Naive thymus-derived CD4-positive, alpha-beta T cell (primary cell): ENCODE measurements at regions not wholly inside any gene's neighbourhood (a gene's known extent, or its start where the extent isn't known, plus 50 kb on each side); places are given as distances from the start of the nearest gene placed in this dataset.

Experiments
- ATAC-seq: fragments of 150-1000 bp; cut with Tn5 transposase; 2 replicates; pipeline ENCODE4 v1.10.0; 2021; ENCODE audit warnings: mild to moderate bottlenecking, moderate library complexity
- CTCF ChIA-PET: fragments of 350-600 bp; sonication (Branson Sonifier 250); formaldehyde crosslinking; loops from one replicate; lab custom pipeline; 2021; ENCODE audit warnings: antibody characterized with exemption; lab: Charles Lee
- POLR2A ChIA-PET: fragments of 350-600 bp; sonication (Branson Sonifier 250); formaldehyde crosslinking; loops from one replicate; lab custom pipeline; 2021; ENCODE audit warnings: antibody characterized with exemption, inconsistent platforms; lab: Charles Lee
- DNase-seq, 9 donors: peaks; one replicate each; pipeline versions ENCODE4 v3.0.0 to v3.0.0-alpha.2; 2020 to 2022; ENCODE audit warnings: mixed read lengths in 1 of 9
- H3K27ac ChIP-seq: one replicate; pipeline ENCODE4 v1.7.0; 2013; ENCODE audit warnings: mild to moderate bottlenecking, low read depth, low read length, moderate library complexity
- H3K27me3 ChIP-seq, 2 donors: one replicate each; pipeline ENCODE4 v1.7.0; 2013; ENCODE audit warnings: low read length in 2 of 2, mild to moderate bottlenecking in 2 of 2, moderate library complexity in 2 of 2; ENCODE audit not compliant: control insufficient read depth in 2 of 2, insufficient read depth in 2 of 2
- H3K36me3 ChIP-seq, 3 experiments: 1 replicate in 2 of 3; 2 replicates in 1 of 3; pipeline ENCODE4 v1.7.0; 2013; ENCODE audit warnings: low read length in 3 of 3, mild to moderate bottlenecking in 3 of 3, moderate library complexity in 1 of 3; ENCODE audit not compliant: insufficient read depth in 3 of 3, control insufficient read depth in 2 of 3
- H3K4me1 ChIP-seq, 2 donors: one replicate each; pipeline ENCODE4 v1.7.0; 2013; ENCODE audit warnings: low read length in 2 of 2, mild to moderate bottlenecking in 2 of 2, moderate library complexity in 1 of 2; ENCODE audit not compliant: control insufficient read depth in 2 of 2, insufficient read depth in 2 of 2
- H3K4me3 ChIP-seq: 2 replicates; pipeline ENCODE4 v1.7.0; 2013; ENCODE audit warnings: mild to moderate bottlenecking, low read length
- H3K9me3 ChIP-seq, 3 experiments: 1 replicate in 2 of 3; 2 replicates in 1 of 3; pipeline ENCODE4 v1.7.0; 2013; ENCODE audit warnings: low read length in 3 of 3; ENCODE audit not compliant: control insufficient read depth in 2 of 3
- H3K27ac Mint-ChIP-seq, 9 donors: one replicate each; pipeline ENCODE4 v1.8.0; 2020 to 2022; ENCODE audit warnings: mixed read lengths in 9 of 9, mild to moderate bottlenecking in 8 of 9, moderate library complexity in 5 of 9, inconsistent platforms in 2 of 9
- H3K27me3 Mint-ChIP-seq, 5 donors: one replicate each; pipeline ENCODE4 v1.8.0; 2021 to 2022; ENCODE audit warnings: mixed read lengths in 5 of 5, mild to moderate bottlenecking in 1 of 5
- H3K36me3 Mint-ChIP-seq, 5 donors: one replicate each; pipeline ENCODE4 v1.8.0; 2020 to 2022; ENCODE audit warnings: mixed read lengths in 5 of 5, mild to moderate bottlenecking in 3 of 5, inconsistent platforms in 1 of 5
- H3K4me1 Mint-ChIP-seq, 7 donors: one replicate each; pipeline ENCODE4 v1.8.0; 2020 to 2022; ENCODE audit warnings: mixed read lengths in 7 of 7, mild to moderate bottlenecking in 3 of 7, inconsistent platforms in 1 of 7
- H3K4me3 Mint-ChIP-seq, 10 donors: one replicate each; pipeline ENCODE4 v1.8.0; 2020 to 2022; ENCODE audit warnings: mild to moderate bottlenecking in 10 of 10, mixed read lengths in 10 of 10, moderate library complexity in 6 of 10, inconsistent platforms in 2 of 10
- H3K9me3 Mint-ChIP-seq, 11 donors: one replicate each; pipeline ENCODE4 v1.8.0; 2020 to 2022; ENCODE audit warnings: mixed read lengths in 11 of 11, mild to moderate bottlenecking in 4 of 11, inconsistent platforms in 1 of 11, moderate library complexity in 1 of 11
- intact Hi-C, 2 donors: fragments of 100-400 bp; cut with micrococcal nuclease; formaldehyde crosslinking; loops; one replicate each; pipeline ENCODE4 v1.15.1; 2023

GRCh38 chr18:40985436-40985835 is 969.6 kb upstream of the PIK3C3 start:
- DNase-seq = no peak
- ChIA-PET CTCF (no interaction called here), POLR2A (no interaction called here)
- Histone ChIP-seq H3K27me3 (no peaks in the 10 kb centered on the region), H3K36me3 (no peaks in the 10 kb centered on the region), H3K4me1 (no peaks in the 10 kb centered on the region), H3K9me3 (no peaks in the 10 kb centered on the region), H3K27ac (no peak overlapping the region), H3K4me3 (no peak overlapping the region)
- Mint-ChIP-seq H3K36me3 (no peaks in the 10 kb centered on the region), H3K4me1 (no peaks in the 10 kb centered on the region), H3K27ac (no peak overlapping the region), H3K9me3 (peaks cover 0 to 23% (median 4%) of the 10 kb centered on the region in 11 donors), H3K4me3 (no peak overlapping the region), H3K27me3 (no peaks in the 10 kb centered on the region)
- no peak for ATAC-seq
- intact Hi-C loops = no loop called here

- no peaks in the 10 kb centered on the region for H3K36me3 Mint-ChIP-seq
- no peaks in the 10 kb centered on the region for H3K36me3 ChIP-seq
Observed at GRCh38 chr18:40984856-40985255, 970.2 kb upstream of the PIK3C3 start.

GRCh38 chr18:40983835-40984234 is 971.2 kb upstream of the PIK3C3 start:
- Mint-ChIP-seq H3K27ac (no peak overlapping the region), H3K27me3 (no peaks in the 10 kb centered on the region), H3K4me1 (no peaks in the 10 kb centered on the region), H3K36me3 (peaks cover 0 to 3% (median 0%) of the 10 kb centered on the region in 5 donors), H3K9me3 (peaks cover 0 to 20% (median 3%) of the 10 kb centered on the region in 11 donors), H3K4me3 (no peak overlapping the region)
- no peaks in the 10 kb centered on the region for H3K4me1 ChIP-seq
- no peak overlapping the region for H3K4me3 ChIP-seq
- H3K27me3 ChIP-seq = no peaks in the 10 kb centered on the region
- ATAC-seq = no peak
- no peak for DNase-seq
- no peaks in the 10 kb centered on the region for H3K9me3 ChIP-seq
- ChIA-PET POLR2A (no interaction called here), CTCF (no interaction called here)
- H3K27ac ChIP-seq = no peak overlapping the region
- intact Hi-C loops = no loop called here
- no peaks in the 10 kb centered on the region for H3K36me3 ChIP-seq

More at GRCh38 chr18:40984856-40985255, 970.2 kb upstream of the PIK3C3 start:
- H3K9me3 ChIP-seq = no peaks in the 10 kb centered on the region
- no peaks in the 10 kb centered on the region for H3K4me1 ChIP-seq
- no peak overlapping the region for H3K27ac ChIP-seq
- H3K27ac Mint-ChIP-seq = no peak overlapping the region
- ChIA-PET CTCF (no interaction called here), POLR2A (no interaction called here)
- no peak for ATAC-seq
- no peaks in the 10 kb centered on the region for H3K27me3 ChIP-seq
- no peak overlapping the region for H3K4me3 ChIP-seq
- no peaks in the 10 kb centered on the region for H3K4me1 Mint-ChIP-seq
- DNase-seq = no peak
- no peak overlapping the region for H3K4me3 Mint-ChIP-seq
- H3K27me3 Mint-ChIP-seq = no peaks in the 10 kb centered on the region
- H3K9me3 Mint-ChIP-seq = peaks cover 0 to 20% (median 3%) of the 10 kb centered on the region in 11 donors
- intact Hi-C loops = no loop called here

DNA sequence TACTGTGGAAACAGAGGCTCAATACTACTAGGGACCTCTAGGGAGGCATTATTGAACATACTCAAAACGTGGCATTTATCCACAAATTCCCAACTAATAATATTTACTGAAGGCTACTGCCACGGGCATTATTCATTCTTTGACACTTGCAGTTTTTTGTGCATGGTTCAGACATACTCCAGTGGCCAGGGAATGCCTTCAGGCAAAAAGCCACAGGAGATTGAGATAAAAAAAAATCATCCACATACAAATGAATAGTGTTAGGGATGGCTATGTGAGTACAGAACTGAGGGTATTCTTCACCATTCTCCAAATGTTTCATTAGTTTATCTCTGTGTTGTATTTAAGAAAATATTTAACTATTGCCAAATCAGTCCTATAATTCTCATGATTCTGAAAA is 974.9 kb upstream of the PIK3C3 start:
- no peak for ATAC-seq
- H3K27me3 Mint-ChIP-seq = no peaks in the 10 kb centered on the region
- CTCF ChIA-PET = no interaction called here
- H3K4me3 Mint-ChIP-seq = no peak overlapping the region
- no peaks in the 10 kb centered on the region for H3K36me3 ChIP-seq
- H3K4me1 Mint-ChIP-seq = no peaks in the 10 kb centered on the region
- peaks cover 0 to 15% (median 6%) of the 10 kb centered on the region in 11 donors for H3K9me3 Mint-ChIP-seq
- POLR2A ChIA-PET = no interaction called here
- H3K27ac Mint-ChIP-seq = no peak overlapping the region
- intact Hi-C loops = no loop called here
- no peaks in the 10 kb centered on the region for H3K4me1 ChIP-seq
- no peaks in the 10 kb centered on the region for H3K27me3 ChIP-seq
- H3K9me3 ChIP-seq = no peaks in the 10 kb centered on the region
- peaks cover 0 to 9% (median 0%) of the 10 kb centered on the region in 5 donors for H3K36me3 Mint-ChIP-seq
- H3K27ac ChIP-seq = no peak overlapping the region
- DNase-seq = no peak
- H3K4me3 ChIP-seq = no peak overlapping the region

- no peaks in the 10 kb centered on the region for H3K27me3 ChIP-seq
- no peaks in the 10 kb centered on the region for H3K27me3 Mint-ChIP-seq
- no peak for ATAC-seq
- H3K9me3 ChIP-seq = no peaks in the 10 kb centered on the region
- POLR2A ChIA-PET = no interaction called here
- H3K36me3 Mint-ChIP-seq = peaks cover 0 to 9% (median 0%) of the 10 kb centered on the region in 5 donors
- no peaks in the 10 kb centered on the region for H3K36me3 ChIP-seq
- no peak overlapping the region for H3K27ac Mint-ChIP-seq
- no peak for DNase-seq
- intact Hi-C loops = no loop called here
- H3K4me1 ChIP-seq = no peaks in the 10 kb centered on the region
- peaks cover 1 to 30% (median 10%) of the 10 kb centered on the region in 11 donors for H3K9me3 Mint-ChIP-seq
- H3K4me3 Mint-ChIP-seq = no peak overlapping the region
- CTCF ChIA-PET = no interaction called here
- H3K4me1 Mint-ChIP-seq = no peaks in the 10 kb centered on the region
- no peak overlapping the region for H3K27ac ChIP-seq
- no peak overlapping the region for H3K4me3 ChIP-seq
Observed at GRCh38 chr18:40976050-40976449, 979.0 kb upstream of the PIK3C3 start.

GRCh38 chr18:40974448-40974847 is 980.6 kb upstream of the PIK3C3 start:
- Histone ChIP-seq H3K36me3 (no peaks in the 10 kb centered on the region), H3K27ac (no peak overlapping the region), H3K4me1 (no peaks in the 10 kb centered on the region), H3K4me3 (no peak overlapping the region), H3K27me3 (no peaks in the 10 kb centered on the region), H3K9me3 (no peaks in the 10 kb centered on the region)
- CTCF ChIA-PET = no interaction called here
- POLR2A ChIA-PET = no interaction called here
- DNase-seq (no peak), ATAC-seq (no peak)
- intact Hi-C loops = no loop called here
- no peaks in the 10 kb centered on the region for H3K27me3 Mint-ChIP-seq
- H3K4me3 Mint-ChIP-seq = no peak overlapping the region
- peaks cover 1 to 31% (median 10%) of the 10 kb centered on the region in 11 donors for H3K9me3 Mint-ChIP-seq
- no peak overlapping the region for H3K27ac Mint-ChIP-seq
- H3K4me1 Mint-ChIP-seq = no peaks in the 10 kb centered on the region
- H3K36me3 Mint-ChIP-seq = peaks cover 0 to 9% (median 0%) of the 10 kb centered on the region in 5 donors

- H3K4me3 Mint-ChIP-seq = no peak overlapping the region
- ATAC-seq (no peak), DNase-seq (no peak)
- no peak overlapping the region for H3K27ac Mint-ChIP-seq
- Histone ChIP-seq H3K27me3 (no peaks in the 10 kb centered on the region), H3K27ac (no peak overlapping the region), H3K36me3 (no peaks in the 10 kb centered on the region), H3K4me3 (no peak overlapping the region), H3K9me3 (no peaks in the 10 kb centered on the region), H3K4me1 (no peaks in the 10 kb centered on the region)
- no peaks in the 10 kb centered on the region for H3K4me1 Mint-ChIP-seq
- ChIA-PET CTCF (no interaction called here), POLR2A (no interaction called here)
- no peaks in the 10 kb centered on the region for H3K36me3 Mint-ChIP-seq
- H3K27me3 Mint-ChIP-seq = no peaks in the 10 kb centered on the region
- intact Hi-C loops = no loop called here
- peaks cover 0 to 22% (median 9%) of the 10 kb centered on the region in 11 donors for H3K9me3 Mint-ChIP-seq
Observed at GRCh38 chr18:40962784-40963183, 992.2 kb upstream of the PIK3C3 start.
